ENCODE measurements at regions not wholly inside any gene's neighbourhood (a gene's known extent, or its start where the extent isn't known, plus 50 kb on each side); places are given as distances from the start of the nearest gene placed in this dataset.
A peak's percentile ranks its signal among the peaks of the same experiment; 100 is the strongest.

DNA sequence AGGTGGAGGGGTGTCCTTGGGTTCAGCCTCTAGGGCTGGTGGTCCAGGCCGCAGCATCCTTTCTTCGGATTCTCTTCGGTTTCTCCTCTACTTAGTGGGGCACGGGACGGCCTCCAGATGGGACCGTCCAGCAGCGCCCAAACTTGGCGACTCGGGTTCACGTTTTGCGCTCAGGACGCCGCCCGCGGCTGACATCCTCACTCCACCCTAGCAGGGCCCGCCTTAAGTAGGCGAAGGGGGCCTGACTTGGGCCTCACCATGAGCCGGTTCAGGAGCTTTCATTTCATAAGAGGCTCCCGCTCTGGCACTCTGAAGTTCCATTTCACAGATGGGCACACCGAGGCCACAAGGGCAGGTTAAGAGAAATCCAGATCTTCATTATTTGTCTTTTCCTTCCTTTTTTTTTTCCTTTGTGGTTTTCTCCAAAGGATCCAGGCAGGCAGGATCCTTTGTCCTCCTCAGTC is 141.2 kb downstream of the SEC14L1 start (continued):
- TF ChIP-seq ZNF891 (CRISPR knock-in tag; IDR thresholded peaks at IDR 0.05) (0 out of 2 replicates have a peak, but pooled peaks have one; percentile 2), CAMTA2 (CRISPR knock-in tag; IDR thresholded peaks at IDR 0.05; ENCODE audit: borderline replicate concordance) (0 out of 2 replicates have a peak, but pooled peaks have one; percentile 18), HMG20A (CRISPR knock-in tag; IDR thresholded peaks at IDR 0.05; ENCODE audit: borderline replicate concordance) (no peak), ZNF672 (CRISPR knock-in tag; IDR thresholded peaks at IDR 0.05) (peak; percentile 12), DR1 (CRISPR knock-in tag; IDR thresholded peaks at IDR 0.05) (no peak), ZKSCAN1 (IDR thresholded peaks at IDR 0.05; ENCODE audit: low read length) (no peak), ZNF614 (CRISPR knock-in tag; IDR thresholded peaks at IDR 0.05; ENCODE audit: borderline replicate concordance) (0 out of 2 replicates have a peak, but pooled peaks have one; percentile 19), ZNF317 (CRISPR knock-in tag; IDR thresholded peaks at IDR 0.05) (no peak), PLRG1 (conservative IDR thresholded peaks at IDR 0.05) (no peak), ZNF160 (CRISPR knock-in tag; IDR thresholded peaks at IDR 0.05) (no peak), HDAC2 (CRISPR knock-in tag; IDR thresholded peaks at IDR 0.05) (peak; percentile 14; the same call in 1 of the 2 replicates), CBX5 (CRISPR knock-in tag; IDR thresholded peaks at IDR 0.05; ENCODE audit: borderline replicate concordance) (no peak), IRF2 (CRISPR knock-in tag; IDR thresholded peaks at IDR 0.05) (no peak), MATR3 (CRISPR knock-in tag; IDR thresholded peaks at IDR 0.05) (no peak), CHD4 (IDR thresholded peaks at IDR 0.05; ENCODE audit: borderline replicate concordance, low read length) (peak; percentile 97; the same call in 1 of the 2 replicates)
- TF ChIP-seq, protein P1, sequence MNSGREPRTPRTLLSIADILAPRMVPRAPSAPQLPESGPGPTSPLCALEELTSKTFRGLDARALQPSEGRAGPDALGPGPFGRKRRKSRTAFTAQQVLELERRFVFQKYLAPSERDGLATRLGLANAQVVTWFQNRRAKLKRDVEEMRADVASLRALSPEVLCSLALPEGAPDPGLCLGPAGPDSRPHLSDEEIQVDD (CRISPR knock-in tag; IDR thresholded peaks at IDR 0.05; ENCODE audit: borderline replicate concordance), result peak; percentile 18; the same call in 1 of the 2 replicates
- TF ChIP-seq, protein P2, sequence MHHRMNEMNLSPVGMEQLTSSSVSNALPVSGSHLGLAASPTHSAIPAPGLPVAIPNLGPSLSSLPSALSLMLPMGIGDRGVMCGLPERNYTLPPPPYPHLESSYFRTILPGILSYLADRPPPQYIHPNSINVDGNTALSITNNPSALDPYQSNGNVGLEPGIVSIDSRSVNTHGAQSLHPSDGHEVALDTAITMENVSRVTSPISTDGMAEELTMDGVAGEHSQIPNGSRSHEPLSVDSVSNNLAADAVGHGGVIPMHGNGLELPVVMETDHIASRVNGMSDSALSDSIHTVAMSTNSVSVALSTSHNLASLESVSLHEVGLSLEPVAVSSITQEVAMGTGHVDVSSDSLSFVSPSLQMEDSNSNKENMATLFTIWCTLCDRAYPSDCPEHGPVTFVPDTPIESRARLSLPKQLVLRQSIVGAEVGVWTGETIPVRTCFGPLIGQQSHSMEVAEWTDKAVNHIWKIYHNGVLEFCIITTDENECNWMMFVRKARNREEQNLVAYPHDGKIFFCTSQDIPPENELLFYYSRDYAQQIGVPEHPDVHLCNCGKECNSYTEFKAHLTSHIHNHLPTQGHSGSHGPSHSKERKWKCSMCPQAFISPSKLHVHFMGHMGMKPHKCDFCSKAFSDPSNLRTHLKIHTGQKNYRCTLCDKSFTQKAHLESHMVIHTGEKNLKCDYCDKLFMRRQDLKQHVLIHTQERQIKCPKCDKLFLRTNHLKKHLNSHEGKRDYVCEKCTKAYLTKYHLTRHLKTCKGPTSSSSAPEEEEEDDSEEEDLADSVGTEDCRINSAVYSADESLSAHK (CRISPR knock-in tag; IDR thresholded peaks at IDR 0.05; ENCODE audit: borderline replicate concordance), result no peak
- TF ChIP-seq, protein P3, sequence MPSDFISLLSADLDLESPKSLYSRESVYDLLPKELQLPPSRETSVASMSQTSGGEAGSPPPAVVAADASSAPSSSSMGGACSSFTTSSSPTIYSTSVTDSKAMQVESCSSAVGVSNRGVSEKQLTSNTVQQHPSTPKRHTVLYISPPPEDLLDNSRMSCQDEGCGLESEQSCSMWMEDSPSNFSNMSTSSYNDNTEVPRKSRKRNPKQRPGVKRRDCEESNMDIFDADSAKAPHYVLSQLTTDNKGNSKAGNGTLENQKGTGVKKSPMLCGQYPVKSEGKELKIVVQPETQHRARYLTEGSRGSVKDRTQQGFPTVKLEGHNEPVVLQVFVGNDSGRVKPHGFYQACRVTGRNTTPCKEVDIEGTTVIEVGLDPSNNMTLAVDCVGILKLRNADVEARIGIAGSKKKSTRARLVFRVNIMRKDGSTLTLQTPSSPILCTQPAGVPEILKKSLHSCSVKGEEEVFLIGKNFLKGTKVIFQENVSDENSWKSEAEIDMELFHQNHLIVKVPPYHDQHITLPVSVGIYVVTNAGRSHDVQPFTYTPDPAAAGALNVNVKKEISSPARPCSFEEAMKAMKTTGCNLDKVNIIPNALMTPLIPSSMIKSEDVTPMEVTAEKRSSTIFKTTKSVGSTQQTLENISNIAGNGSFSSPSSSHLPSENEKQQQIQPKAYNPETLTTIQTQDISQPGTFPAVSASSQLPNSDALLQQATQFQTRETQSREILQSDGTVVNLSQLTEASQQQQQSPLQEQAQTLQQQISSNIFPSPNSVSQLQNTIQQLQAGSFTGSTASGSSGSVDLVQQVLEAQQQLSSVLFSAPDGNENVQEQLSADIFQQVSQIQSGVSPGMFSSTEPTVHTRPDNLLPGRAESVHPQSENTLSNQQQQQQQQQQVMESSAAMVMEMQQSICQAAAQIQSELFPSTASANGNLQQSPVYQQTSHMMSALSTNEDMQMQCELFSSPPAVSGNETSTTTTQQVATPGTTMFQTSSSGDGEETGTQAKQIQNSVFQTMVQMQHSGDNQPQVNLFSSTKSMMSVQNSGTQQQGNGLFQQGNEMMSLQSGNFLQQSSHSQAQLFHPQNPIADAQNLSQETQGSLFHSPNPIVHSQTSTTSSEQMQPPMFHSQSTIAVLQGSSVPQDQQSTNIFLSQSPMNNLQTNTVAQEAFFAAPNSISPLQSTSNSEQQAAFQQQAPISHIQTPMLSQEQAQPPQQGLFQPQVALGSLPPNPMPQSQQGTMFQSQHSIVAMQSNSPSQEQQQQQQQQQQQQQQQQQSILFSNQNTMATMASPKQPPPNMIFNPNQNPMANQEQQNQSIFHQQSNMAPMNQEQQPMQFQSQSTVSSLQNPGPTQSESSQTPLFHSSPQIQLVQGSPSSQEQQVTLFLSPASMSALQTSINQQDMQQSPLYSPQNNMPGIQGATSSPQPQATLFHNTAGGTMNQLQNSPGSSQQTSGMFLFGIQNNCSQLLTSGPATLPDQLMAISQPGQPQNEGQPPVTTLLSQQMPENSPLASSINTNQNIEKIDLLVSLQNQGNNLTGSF (CRISPR knock-in tag; IDR thresholded peaks at IDR 0.05), result no peak
- TF ChIP-seq, protein P4, sequence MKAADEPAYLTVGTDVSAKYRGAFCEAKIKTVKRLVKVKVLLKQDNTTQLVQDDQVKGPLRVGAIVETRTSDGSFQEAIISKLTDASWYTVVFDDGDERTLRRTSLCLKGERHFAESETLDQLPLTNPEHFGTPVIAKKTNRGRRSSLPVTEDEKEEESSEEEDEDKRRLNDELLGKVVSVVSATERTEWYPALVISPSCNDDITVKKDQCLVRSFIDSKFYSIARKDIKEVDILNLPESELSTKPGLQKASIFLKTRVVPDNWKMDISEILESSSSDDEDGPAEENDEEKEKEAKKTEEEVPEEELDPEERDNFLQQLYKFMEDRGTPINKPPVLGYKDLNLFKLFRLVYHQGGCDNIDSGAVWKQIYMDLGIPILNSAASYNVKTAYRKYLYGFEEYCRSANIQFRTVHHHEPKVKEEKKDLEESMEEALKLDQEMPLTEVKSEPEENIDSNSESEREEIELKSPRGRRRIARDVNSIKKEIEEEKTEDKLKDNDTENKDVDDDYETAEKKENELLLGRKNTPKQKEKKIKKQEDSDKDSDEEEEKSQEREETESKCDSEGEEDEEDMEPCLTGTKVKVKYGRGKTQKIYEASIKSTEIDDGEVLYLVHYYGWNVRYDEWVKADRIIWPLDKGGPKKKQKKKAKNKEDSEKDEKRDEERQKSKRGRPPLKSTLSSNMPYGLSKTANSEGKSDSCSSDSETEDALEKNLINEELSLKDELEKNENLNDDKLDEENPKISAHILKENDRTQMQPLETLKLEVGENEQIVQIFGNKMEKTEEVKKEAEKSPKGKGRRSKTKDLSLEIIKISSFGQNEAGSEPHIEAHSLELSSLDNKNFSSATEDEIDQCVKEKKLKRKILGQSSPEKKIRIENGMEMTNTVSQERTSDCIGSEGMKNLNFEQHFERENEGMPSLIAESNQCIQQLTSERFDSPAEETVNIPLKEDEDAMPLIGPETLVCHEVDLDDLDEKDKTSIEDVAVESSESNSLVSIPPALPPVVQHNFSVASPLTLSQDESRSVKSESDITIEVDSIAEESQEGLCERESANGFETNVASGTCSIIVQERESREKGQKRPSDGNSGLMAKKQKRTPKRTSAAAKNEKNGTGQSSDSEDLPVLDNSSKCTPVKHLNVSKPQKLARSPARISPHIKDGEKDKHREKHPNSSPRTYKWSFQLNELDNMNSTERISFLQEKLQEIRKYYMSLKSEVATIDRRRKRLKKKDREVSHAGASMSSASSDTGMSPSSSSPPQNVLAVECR (CRISPR knock-in tag; IDR thresholded peaks at IDR 0.05; ENCODE audit: borderline replicate concordance), result no peak; the same call in 1 of the 2 replicates

Data from HepG2 (cell line).